Keratinocyte (primary cell): ENCODE measurements at regions not wholly inside any gene's neighbourhood (a gene's known extent, or its start where the extent isn't known, plus 50 kb on each side); places are given as distances from the start of the nearest gene placed in this dataset.

Experiments used
- DNase-seq: peaks from one replicate; pipeline ENCODE4 v3.0.0-alpha.2; 2011; ENCODE audit warnings: low read depth, missing footprints, low spot score
- FAIRE-seq: peaks from 2 replicates; lab custom pipeline; 2011; peaks lifted over from hg19 to GRCh38; lab: Jason Lieb, UNC
- H2AFZ ChIP-seq: 2 replicates; pipeline ENCODE4 v1.6.0; 2012; ENCODE audit warnings: low read length, control low read depth, inconsistent platforms; ENCODE audit not compliant: control insufficient read depth
- H3K27ac ChIP-seq: 2 replicates; pipeline ENCODE4 v1.5.1; 2011; ENCODE audit warnings: low read length; ENCODE audit not compliant: control insufficient read depth, insufficient read depth
- H3K27me3 ChIP-seq: 3 replicates; pipeline ENCODE4 v1.6.0; 2011; ENCODE audit warnings: low read length; ENCODE audit not compliant: control insufficient read depth, insufficient read depth; ENCODE audit errors: extremely low read depth
- H3K36me3 ChIP-seq, 2 experiments: 2 replicates in 1 of 2; 3 replicates in 1 of 2; pipeline ENCODE4 v1.5.1; 2011; ENCODE audit warnings: low read length in 2 of 2, mild to moderate bottlenecking in 1 of 2; ENCODE audit not compliant: control insufficient read depth in 2 of 2, insufficient read depth in 2 of 2; ENCODE audit errors: extremely low read depth in 1 of 2
- H3K4me1 ChIP-seq: 3 replicates; pipeline ENCODE4 v1.5.1; 2011; ENCODE audit warnings: low read length; ENCODE audit not compliant: control insufficient read depth, insufficient read depth; ENCODE audit errors: extremely low read depth
- H3K4me2 ChIP-seq: 3 replicates; pipeline ENCODE4 v1.6.0; 2011; ENCODE audit warnings: low read depth, low read length; ENCODE audit not compliant: control insufficient read depth, insufficient read depth; ENCODE audit errors: extremely low read depth
- H3K4me3 ChIP-seq, 3 experiments: fragments of 200-600 bp in 1 of 3; sonication (generic) in 1 of 3; 2 replicates in 2 of 3; 3 replicates in 1 of 3; pipeline ENCODE4 v1.5.1; 2011 to 2016; ENCODE audit warnings: low read length in 3 of 3, mild to moderate bottlenecking in 3 of 3, control low read depth in 2 of 3, inconsistent platforms in 1 of 3, low read depth in 1 of 3, mixed read lengths in 1 of 3, mixed run types in 1 of 3, moderate library complexity in 1 of 3; ENCODE audit not compliant: control insufficient read depth in 2 of 3, insufficient read depth in 2 of 3; ENCODE audit errors: extremely low read depth in 1 of 3
- H3K79me2 ChIP-seq: 2 replicates; pipeline ENCODE4 v1.6.0; 2012; ENCODE audit warnings: low read length; ENCODE audit not compliant: control insufficient read depth, insufficient read depth
- H3K9ac ChIP-seq: 3 replicates; pipeline ENCODE4 v1.6.0; 2011; ENCODE audit warnings: low read length; ENCODE audit not compliant: control insufficient read depth, insufficient read depth; ENCODE audit errors: extremely low read depth
- H3K9me1 ChIP-seq: 3 replicates; pipeline ENCODE4 v1.6.0; 2011; ENCODE audit warnings: low read length; ENCODE audit not compliant: control insufficient read depth, insufficient read depth; ENCODE audit errors: extremely low read depth
- H3K9me3 ChIP-seq: 2 replicates; pipeline ENCODE4 v1.5.1; 2012; ENCODE audit warnings: low read depth, low read length; ENCODE audit not compliant: control insufficient read depth
- H4K20me1 ChIP-seq: 3 replicates; pipeline ENCODE4 v1.6.0; 2011; ENCODE audit warnings: low read length; ENCODE audit not compliant: control insufficient read depth, insufficient read depth; ENCODE audit errors: extremely low read depth
- EZH2 ChIP-seq: IDR thresholded peaks from one replicate; pipeline ENCODE4 v1.6.1; 2012; ENCODE audit warnings: inconsistent platforms, mild to moderate bottlenecking, low read length, moderate library complexity
- dilution Hi-C: fragments of 300-500 bp; cut with MboI; formaldehyde crosslinking; loops from one replicate; pipeline ENCODE4 v1.7.0; 2020; ENCODE audit warnings: low sequenced_read_pairs; ENCODE audit not compliant: extremely low pct_ligation_motif_present
- TF ChIP-seq, protein P1 (sequence below), 3 experiments: IDR thresholded peaks in 1 of 3; conservative IDR thresholded peaks in 1 of 3; optimal IDR thresholded peaks in 1 of 3; 2 replicates in 2 of 3; 3 replicates in 1 of 3; pipeline versions ENCODE3 to v1.5.1; 2011; ENCODE audit warnings: low read length in 3 of 3, mild to moderate bottlenecking in 3 of 3, moderate library complexity in 2 of 3, control low read depth in 1 of 3, inconsistent platforms in 1 of 3; ENCODE audit not compliant: insufficient read depth in 2 of 3; ENCODE audit errors: extremely low read depth in 1 of 3

DNA sequence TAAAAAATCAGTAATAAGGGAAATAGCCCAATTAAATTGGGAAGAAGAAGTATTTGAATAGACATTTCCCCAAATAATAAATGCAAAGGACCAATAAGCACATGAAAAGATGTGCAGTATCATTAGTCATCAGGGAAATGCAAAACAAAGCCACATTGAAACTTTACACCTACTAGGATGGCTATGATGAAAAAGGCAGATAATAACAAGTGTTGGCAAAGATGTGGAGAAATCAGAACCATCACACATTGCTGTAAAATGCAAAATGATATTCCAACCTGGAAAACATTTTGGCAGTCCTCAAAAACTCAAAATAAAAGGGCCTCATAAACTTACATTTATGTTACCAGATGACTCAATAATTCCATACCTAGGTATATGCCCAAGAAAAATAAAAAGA lies 131.1 kb upstream of the G2E3 start:
- Histone ChIP-seq H3K27me3 (no peaks in the 10 kb centered on the region), H3K4me3 (no peak overlapping the region), H3K36me3 (no peaks in the 10 kb centered on the region), H3K9me3 (no peaks in the 10 kb centered on the region), H3K27ac (no peak overlapping the region), H3K9me1 (no peaks in the 10 kb centered on the region), H3K4me1 (no peaks in the 10 kb centered on the region), H2AFZ (no peak overlapping the region), H3K4me2 (no peak overlapping the region), H3K79me2 (no peaks in the 10 kb centered on the region), H3K9ac (no peak overlapping the region), H4K20me1 (no peaks in the 10 kb centered on the region)
- no peak for TF ChIP-seq EZH2
- TF ChIP-seq, protein P1, sequence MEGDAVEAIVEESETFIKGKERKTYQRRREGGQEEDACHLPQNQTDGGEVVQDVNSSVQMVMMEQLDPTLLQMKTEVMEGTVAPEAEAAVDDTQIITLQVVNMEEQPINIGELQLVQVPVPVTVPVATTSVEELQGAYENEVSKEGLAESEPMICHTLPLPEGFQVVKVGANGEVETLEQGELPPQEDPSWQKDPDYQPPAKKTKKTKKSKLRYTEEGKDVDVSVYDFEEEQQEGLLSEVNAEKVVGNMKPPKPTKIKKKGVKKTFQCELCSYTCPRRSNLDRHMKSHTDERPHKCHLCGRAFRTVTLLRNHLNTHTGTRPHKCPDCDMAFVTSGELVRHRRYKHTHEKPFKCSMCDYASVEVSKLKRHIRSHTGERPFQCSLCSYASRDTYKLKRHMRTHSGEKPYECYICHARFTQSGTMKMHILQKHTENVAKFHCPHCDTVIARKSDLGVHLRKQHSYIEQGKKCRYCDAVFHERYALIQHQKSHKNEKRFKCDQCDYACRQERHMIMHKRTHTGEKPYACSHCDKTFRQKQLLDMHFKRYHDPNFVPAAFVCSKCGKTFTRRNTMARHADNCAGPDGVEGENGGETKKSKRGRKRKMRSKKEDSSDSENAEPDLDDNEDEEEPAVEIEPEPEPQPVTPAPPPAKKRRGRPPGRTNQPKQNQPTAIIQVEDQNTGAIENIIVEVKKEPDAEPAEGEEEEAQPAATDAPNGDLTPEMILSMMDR (optimal IDR thresholded peaks at IDR 0.05 in 1 of 3, IDR thresholded peaks at IDR 0.05 in 1 of 3, conservative IDR thresholded peaks at IDR 0.05 in 1 of 3; ENCODE audit: extremely low read depth in 1 of 3, insufficient read depth in 2 of 3, low read length in 3 of 3) = no peak
- dilution Hi-C loops = no loop called here
- DNase-seq = no peak
- FAIRE-seq = no peak

DNA sequence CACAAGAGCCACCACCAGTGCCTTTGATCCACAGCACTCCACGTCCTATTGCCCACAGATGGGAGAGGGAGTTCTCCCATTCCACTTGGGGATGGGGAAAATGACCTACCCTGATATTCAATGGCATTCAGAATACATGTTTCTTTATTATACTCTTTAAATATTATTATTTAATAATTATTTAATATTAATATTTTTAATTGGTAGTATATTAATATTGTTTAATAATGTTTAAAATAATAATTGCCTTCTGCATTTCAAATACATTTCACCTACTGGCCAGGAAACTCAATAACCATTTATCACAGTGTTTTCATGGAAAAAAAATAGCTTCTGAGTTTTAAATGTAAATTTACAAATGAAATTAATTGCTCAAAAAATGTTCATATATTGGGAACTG lies 127.4 kb upstream of the G2E3 start:
- Histone ChIP-seq H3K79me2 (no peaks in the 10 kb centered on the region), H3K9ac (no peak overlapping the region), H3K36me3 (no peaks in the 10 kb centered on the region), H3K9me3 (no peaks in the 10 kb centered on the region), H3K4me3 (no peak overlapping the region), H3K4me1 (no peaks in the 10 kb centered on the region), H2AFZ (no peak overlapping the region), H3K27ac (no peak overlapping the region), H4K20me1 (no peaks in the 10 kb centered on the region), H3K4me2 (no peak overlapping the region), H3K9me1 (no peaks in the 10 kb centered on the region), H3K27me3 (no peaks in the 10 kb centered on the region)
- DNase-seq (no peak), FAIRE-seq (no peak)
- dilution Hi-C loops = no loop called here
- TF ChIP-seq, protein P1 (optimal IDR thresholded peaks at IDR 0.05 in 1 of 3, IDR thresholded peaks at IDR 0.05 in 1 of 3, conservative IDR thresholded peaks at IDR 0.05 in 1 of 3; ENCODE audit: extremely low read depth in 1 of 3, insufficient read depth in 2 of 3, low read length in 3 of 3) = no peak
- no peak for TF ChIP-seq EZH2
